Lower leg skin (tissue), 4 donors: ENCODE measurements at regions not wholly inside any gene's neighbourhood (a gene's known extent, or its start where the extent isn't known, plus 50 kb on each side); places are given as distances from the start of the nearest gene placed in this dataset.

Experiments used
- DNase-seq, 2 donors: peaks; one replicate each; pipeline ENCODE4 v3.0.0-alpha.2; 2019; ENCODE audit warnings: low spot score in 2 of 2
- H3K4me3 ChIP-seq: fragments of 200-600 bp; sonication (generic); 2 replicates; pipeline ENCODE4 v1.5.1; 2017; ENCODE audit warnings: mild to moderate bottlenecking, low read depth; ENCODE audit not compliant: poor library complexity, severe bottlenecking
- CTCF ChIP-seq, 3 donors: fragments of 450-650 bp; IDR thresholded peaks; one replicate each; pipeline ENCODE4 v1.5.1; 2016; ENCODE audit warnings: antibody characterized with exemption in 3 of 3, mild to moderate bottlenecking in 3 of 3, moderate library complexity in 2 of 3
- POLR2A ChIP-seq, 2 donors: fragments of 450-650 bp; IDR thresholded peaks; one replicate each; pipeline ENCODE4 v1.6.1; 2016 to 2017; ENCODE audit warnings: antibody characterized with exemption in 2 of 2, mild to moderate bottlenecking in 1 of 2, moderate library complexity in 1 of 2
- WGBS, 2 donors: methylation state at CpG; one replicate each; pipeline ENCODE4 v1.1.5; 2018; 5-methylcytosine and 5-hydroxymethylcytosine counted together
- intact Hi-C: fragments of 100-400 bp; cut with DNase I; formaldehyde crosslinking; loops from one replicate; pipeline ENCODE4 v1.15.0; 2023; ENCODE audit warnings: low total_unique reads

GRCh38 chr2:189360861-189361260, 80.4 kb upstream of the WDR75 start:
- TF ChIP-seq POLR2A (IDR thresholded peaks at IDR 0.05), result no peak
- no peak for TF ChIP-seq CTCF (IDR thresholded peaks at IDR 0.05)
- H3K4me3 ChIP-seq, result no peak overlapping the region
- DNase-seq, result no peak
- intact Hi-C loops, result no loop called here
- WGBS, 2 donors, result 61 to 77% methylated on average over 1 of the region's 1 CpG

- H3K4me3 ChIP-seq, result no peak overlapping the region
- TF ChIP-seq CTCF (IDR thresholded peaks at IDR 0.05), result no peak
- TF ChIP-seq POLR2A (IDR thresholded peaks at IDR 0.05), result no peak
- intact Hi-C loops, result no loop called here
- DNase-seq, result no peak
These were observed 79.0 kb upstream of the WDR75 start for GRCh38 chr2:189362283-189362682.

GRCh38 chr2:189363559-189363958, 77.7 kb upstream of the WDR75 start:
- intact Hi-C loops, result no loop called here
- TF ChIP-seq CTCF (IDR thresholded peaks at IDR 0.05) (no peak), POLR2A (IDR thresholded peaks at IDR 0.05) (no peak)
- 73 to 77% methylated on average over 2 of the region's 2 CpGs for WGBS, 2 donors
- DNase-seq, result no peak
- no peak overlapping the region for H3K4me3 ChIP-seq

GRCh38 chr2:189364607-189365006, 76.7 kb upstream of the WDR75 start:
- intact Hi-C loops, result no loop called here
- 89 to 98% methylated on average over 3 of the region's 3 CpGs for WGBS, 2 donors
- no peak overlapping the region for H3K4me3 ChIP-seq
- no peak for DNase-seq
- TF ChIP-seq CTCF (IDR thresholded peaks at IDR 0.05) (no peak), POLR2A (IDR thresholded peaks at IDR 0.05) (no peak)

- intact Hi-C loops, result no loop called here
- H3K4me3 ChIP-seq, result no peak overlapping the region
- WGBS, 2 donors, result 49 to 70% methylated on average over 3 of the region's 3 CpGs
- DNase-seq, result no peak
- TF ChIP-seq POLR2A (IDR thresholded peaks at IDR 0.05) (no peak), CTCF (IDR thresholded peaks at IDR 0.05) (no peak)
These were observed 74.9 kb upstream of the WDR75 start for GRCh38 chr2:189366349-189366748.

- intact Hi-C loops, result no loop called here
- DNase-seq, result no peak
- TF ChIP-seq POLR2A (IDR thresholded peaks at IDR 0.05) (no peak), CTCF (IDR thresholded peaks at IDR 0.05) (no peak)
- WGBS, 2 donors, result 80 to 88% methylated on average over 2 of the region's 2 CpGs
- no peak overlapping the region for H3K4me3 ChIP-seq
These were observed 73.9 kb upstream of the WDR75 start for GRCh38 chr2:189367343-189367742.
